K562 (cell line): ENCODE measurements at regions not wholly inside any gene's neighbourhood (a gene's known extent, or its start where the extent isn't known, plus 50 kb on each side); places are given as distances from the start of the nearest gene placed in this dataset.

Experiments
- ATF7 ChIP-seq: fragments of 450-650 bp; IDR thresholded peaks from 2 replicates; pipeline ENCODE4 v1.7.1; 2014; ENCODE audit warnings: mild to moderate bottlenecking, moderate library complexity
- CHD1 ChIP-seq: fragments of 200-600 bp; sonication (generic); IDR thresholded peaks from one replicate; pipeline ENCODE4 v1.6.1; 2012; ENCODE audit warnings: mild to moderate bottlenecking, moderate library complexity, low read length, inconsistent platforms
- ETV6 ChIP-seq, 3 experiments: fragments of 150-350 bp in 1 of 3; sonication (generic) in 1 of 3; formaldehyde crosslinking in 1 of 3; IDR thresholded peaks; 2 replicates each; pipeline versions ENCODE4 v1.6.1 to v1.8.0; 2014 to 2022; ENCODE audit warnings: borderline replicate concordance in 2 of 3, low read depth in 2 of 3, antibody characterized with exemption in 1 of 3, low read length in 1 of 3, mild to moderate bottlenecking in 1 of 3, missing genetic modification reagents in 1 of 3
- MIER1 ChIP-seq: fragments of 450-650 bp; IDR thresholded peaks from 2 replicates; pipeline ENCODE4 v1.6.1; 2016; ENCODE audit warnings: antibody characterized with exemption, mild to moderate bottlenecking, low read depth
- PHTF2 ChIP-seq: fragments of 250-450 bp; sonication (Bioruptor Pico); IDR thresholded peaks from 2 replicates; pipeline ENCODE4 v1.5.0; 2021; ENCODE audit warnings: mild to moderate bottlenecking
- SOX6 ChIP-seq: fragments of 450-650 bp; IDR thresholded peaks from 2 replicates; pipeline ENCODE4 v1.6.1; 2014; ENCODE audit warnings: mild to moderate bottlenecking
- USF2 ChIP-seq: sonication (generic); formaldehyde crosslinking; IDR thresholded peaks from 2 replicates; pipeline ENCODE4 v1.5.0; 2020; ENCODE audit warnings: missing genetic modification reagents
- TF ChIP-seq, protein P1 (sequence below): fragments of 250-450 bp; sonication (Bioruptor Pico); IDR thresholded peaks from 2 replicates; pipeline ENCODE4 v1.5.0; 2020; ENCODE audit warnings: mild to moderate bottlenecking, borderline replicate concordance
- TF ChIP-seq, protein P2 (sequence below), 3 experiments: IDR thresholded peaks in 2 of 3; conservative IDR thresholded peaks in 1 of 3; 2 replicates each; pipeline ENCODE4 v1.5.1; 2011 to 2012; ENCODE audit warnings: low read length in 3 of 3, mild to moderate bottlenecking in 3 of 3, control low read depth in 2 of 3, improper control_type of control experiment in 1 of 3, inconsistent platforms in 1 of 3, low read depth in 1 of 3, mixed read lengths in 1 of 3, moderate library complexity in 1 of 3; ENCODE audit not compliant: insufficient read depth in 2 of 3

GRCh38 chr2:187951470-187952218 is 340.0 kb upstream of the GULP1 start:
- no peak for TF ChIP-seq CHD1
- TF ChIP-seq ETV6 (IDR thresholded peaks at IDR 0.05; ENCODE audit: borderline replicate concordance in 1 of 2, low read depth in 2 of 2, low read length in 1 of 2): no peak
- TF ChIP-seq ETV6 (CRISPR knock-in tag; IDR thresholded peaks at IDR 0.05; ENCODE audit: borderline replicate concordance): no peak
- no peak for TF ChIP-seq SOX6
- TF ChIP-seq, protein P1, sequence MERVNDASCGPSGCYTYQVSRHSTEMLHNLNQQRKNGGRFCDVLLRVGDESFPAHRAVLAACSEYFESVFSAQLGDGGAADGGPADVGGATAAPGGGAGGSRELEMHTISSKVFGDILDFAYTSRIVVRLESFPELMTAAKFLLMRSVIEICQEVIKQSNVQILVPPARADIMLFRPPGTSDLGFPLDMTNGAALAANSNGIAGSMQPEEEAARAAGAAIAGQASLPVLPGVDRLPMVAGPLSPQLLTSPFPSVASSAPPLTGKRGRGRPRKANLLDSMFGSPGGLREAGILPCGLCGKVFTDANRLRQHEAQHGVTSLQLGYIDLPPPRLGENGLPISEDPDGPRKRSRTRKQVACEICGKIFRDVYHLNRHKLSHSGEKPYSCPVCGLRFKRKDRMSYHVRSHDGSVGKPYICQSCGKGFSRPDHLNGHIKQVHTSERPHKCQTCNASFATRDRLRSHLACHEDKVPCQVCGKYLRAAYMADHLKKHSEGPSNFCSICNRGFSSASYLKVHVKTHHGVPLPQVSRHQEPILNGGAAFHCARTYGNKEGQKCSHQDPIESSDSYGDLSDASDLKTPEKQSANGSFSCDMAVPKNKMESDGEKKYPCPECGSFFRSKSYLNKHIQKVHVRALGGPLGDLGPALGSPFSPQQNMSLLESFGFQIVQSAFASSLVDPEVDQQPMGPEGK: no peak
- TF ChIP-seq USF2: no peak
- no peak for TF ChIP-seq MIER1
- TF ChIP-seq, protein P2, sequence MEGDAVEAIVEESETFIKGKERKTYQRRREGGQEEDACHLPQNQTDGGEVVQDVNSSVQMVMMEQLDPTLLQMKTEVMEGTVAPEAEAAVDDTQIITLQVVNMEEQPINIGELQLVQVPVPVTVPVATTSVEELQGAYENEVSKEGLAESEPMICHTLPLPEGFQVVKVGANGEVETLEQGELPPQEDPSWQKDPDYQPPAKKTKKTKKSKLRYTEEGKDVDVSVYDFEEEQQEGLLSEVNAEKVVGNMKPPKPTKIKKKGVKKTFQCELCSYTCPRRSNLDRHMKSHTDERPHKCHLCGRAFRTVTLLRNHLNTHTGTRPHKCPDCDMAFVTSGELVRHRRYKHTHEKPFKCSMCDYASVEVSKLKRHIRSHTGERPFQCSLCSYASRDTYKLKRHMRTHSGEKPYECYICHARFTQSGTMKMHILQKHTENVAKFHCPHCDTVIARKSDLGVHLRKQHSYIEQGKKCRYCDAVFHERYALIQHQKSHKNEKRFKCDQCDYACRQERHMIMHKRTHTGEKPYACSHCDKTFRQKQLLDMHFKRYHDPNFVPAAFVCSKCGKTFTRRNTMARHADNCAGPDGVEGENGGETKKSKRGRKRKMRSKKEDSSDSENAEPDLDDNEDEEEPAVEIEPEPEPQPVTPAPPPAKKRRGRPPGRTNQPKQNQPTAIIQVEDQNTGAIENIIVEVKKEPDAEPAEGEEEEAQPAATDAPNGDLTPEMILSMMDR (IDR thresholded peaks at IDR 0.05 in 2 of 3, conservative IDR thresholded peaks at IDR 0.05 in 1 of 3; ENCODE audit: insufficient read depth in 2 of 3, low read depth in 1 of 3, low read length in 3 of 3): no peak
- no peak for TF ChIP-seq PHTF2 (CRISPR knock-in tag)
- TF ChIP-seq ATF7: no peak
